Glomerular endothelial cell (primary cell): ENCODE measurements at regions not wholly inside any gene's neighbourhood (a gene's known extent, or its start where the extent isn't known, plus 50 kb on each side); places are given as distances from the start of the nearest gene placed in this dataset.
A peak's percentile ranks its signal among the peaks of the same experiment; 100 is the strongest.
"Not testable (repeated sequence)": the region's sequence is repeated elsewhere in the genome, so short reads cannot be mapped to it uniquely, and the experiment has no call there.

Experiments
- DNase-seq: peaks from one replicate; pipeline ENCODE4 v3.0.0-alpha.2; 2011; ENCODE audit warnings: low read depth, low spot score; ENCODE audit errors: extremely low read depth

DNA sequence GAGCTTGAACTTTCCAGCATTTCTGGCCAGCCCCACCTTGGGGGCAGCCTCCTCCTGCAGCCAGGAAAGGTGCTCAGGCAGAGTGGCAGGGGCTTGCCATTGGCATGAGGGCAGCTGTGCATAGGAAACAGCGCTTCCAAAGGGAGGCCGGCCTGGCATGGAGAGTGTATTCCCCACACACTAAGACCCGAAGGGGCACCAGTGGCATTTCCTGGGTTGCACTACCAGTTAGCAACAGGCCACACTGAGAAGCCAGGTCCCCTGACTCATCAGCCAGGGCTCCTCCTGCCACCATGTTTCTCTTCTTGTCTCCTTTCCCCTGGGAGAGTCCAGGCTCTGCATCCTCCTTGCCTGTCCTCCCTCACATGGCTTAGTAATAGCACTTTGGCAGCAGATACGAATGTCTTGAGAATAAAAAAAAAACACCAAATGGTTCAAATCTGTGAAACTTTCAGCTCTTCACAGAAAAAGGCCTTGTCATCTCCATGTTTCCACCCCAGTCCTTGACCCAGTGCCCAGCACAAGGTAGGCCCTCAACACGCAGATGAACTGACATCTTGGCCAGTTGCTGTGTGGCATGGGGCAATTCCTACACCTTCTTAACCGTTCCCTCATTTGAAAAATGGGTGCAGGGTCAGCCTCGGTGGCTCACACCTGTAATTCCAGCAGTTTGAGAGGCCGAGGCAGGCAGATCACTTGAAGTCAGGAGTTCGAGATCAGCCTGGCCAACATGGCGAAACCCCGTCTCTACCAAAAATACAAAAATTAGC lies 180.4 kb downstream of the SMAD6 start:
- no peak for DNase-seq

DNA sequence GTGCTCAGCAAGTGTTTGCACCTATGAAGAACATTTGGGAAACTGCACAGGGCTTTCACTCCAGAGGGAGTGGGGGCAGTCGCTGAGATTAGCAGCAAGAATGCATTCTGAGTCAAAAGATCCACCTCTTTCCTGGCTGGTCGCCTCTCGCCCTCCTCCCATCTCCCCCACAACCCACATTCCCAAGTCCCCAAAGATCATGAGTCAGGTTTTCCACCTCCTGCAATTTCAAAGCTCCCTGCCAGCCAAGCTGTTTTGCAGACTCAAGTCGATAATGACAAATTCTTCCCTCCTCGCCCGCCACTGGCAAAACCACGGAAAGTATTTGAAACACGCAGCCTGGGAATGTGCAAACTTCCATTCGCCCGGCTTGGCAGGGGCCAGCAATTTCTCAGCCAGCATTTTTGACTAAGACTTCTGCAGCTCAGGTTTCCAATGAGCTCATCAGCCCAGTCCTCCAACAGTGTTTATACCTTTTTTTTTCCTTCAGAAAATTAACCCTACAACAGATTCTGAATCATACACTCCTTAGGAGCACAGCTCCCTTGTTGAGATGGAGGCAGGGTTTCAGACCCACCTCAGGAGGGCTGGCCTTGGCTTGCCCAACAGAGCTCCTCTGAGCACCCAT lies 181.4 kb downstream of the SMAD6 start:
- peak; percentile 92 for DNase-seq

DNA sequence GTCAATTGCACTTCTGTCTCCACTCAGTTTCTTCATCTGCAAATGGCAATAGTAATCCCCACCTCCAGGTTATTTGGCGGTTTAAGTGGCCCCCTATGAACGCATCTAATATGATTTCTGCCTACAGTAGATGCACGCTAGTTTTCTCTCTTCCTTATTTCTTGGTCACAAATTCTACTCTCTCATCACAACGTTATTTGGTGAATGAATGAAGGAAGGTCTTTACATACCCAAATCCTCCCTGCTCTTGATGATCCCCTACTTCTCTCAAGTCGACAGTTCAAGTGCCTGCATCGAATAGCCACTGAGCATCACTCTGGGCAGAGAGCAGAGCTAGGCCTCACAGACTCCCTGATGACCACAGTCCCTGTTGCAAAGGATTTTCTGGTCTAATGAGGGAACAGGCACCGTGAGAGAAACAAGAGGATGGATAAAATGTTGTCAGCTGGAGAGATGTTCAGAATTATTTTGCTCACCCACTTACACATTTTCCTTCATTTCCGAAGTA lies 181.2 kb upstream of the SMAD3 start:
- DNase-seq, result no peak

- no peak for DNase-seq
Observed at GRCh38 chr15:66884661-66885237, 180.7 kb upstream of the SMAD3 start.

DNA sequence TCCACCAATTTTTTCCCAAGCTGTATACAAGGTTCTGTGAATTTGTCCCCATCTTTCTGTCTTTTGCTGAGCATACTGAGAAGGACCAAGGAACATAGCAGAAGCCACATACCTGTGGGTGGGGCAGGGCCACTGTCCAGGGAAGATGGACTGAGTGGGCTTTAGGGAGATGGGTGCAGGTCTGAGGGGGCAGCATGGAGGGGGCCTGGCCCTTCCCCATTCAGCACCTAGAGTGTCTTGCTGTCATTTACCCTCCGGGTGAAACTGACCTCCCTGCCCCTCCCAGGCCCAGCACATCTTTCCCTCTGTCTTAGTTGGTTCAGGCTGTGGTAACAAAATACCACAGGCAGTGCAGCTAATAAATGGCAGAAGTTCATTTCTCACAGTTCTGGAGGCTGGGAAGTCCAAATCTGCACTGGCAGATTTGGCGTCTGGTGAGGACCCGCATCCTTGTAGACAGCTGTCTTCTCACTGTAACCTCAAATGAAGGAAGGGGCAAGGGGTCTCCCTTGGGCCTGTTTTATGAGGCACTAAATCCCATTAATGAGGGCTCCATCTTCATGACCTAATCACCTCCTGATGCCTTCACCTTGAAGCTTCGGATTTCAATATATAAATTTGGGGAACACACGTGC lies 180.0 kb upstream of the SMAD3 start:
- no peak for DNase-seq

DNA sequence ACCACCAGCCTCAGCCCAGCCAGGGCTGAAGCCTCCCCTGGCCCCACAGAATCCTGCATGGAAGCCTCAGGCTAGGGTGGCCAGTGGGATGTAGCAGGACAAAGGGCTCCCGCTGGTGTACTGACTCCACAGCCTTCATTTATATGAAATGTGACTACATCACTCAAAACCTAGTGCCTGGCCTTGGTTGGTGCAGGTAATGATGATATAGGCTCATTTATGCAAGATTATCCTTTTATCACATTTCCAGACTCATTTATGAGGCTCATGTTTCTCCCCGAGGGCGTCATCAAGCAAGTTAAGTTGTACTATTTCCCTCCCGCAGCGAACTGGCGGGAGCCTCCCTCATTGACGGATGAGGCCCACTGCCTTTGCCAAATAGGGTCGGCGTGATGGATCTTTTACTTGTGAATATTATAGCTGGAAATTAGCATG lies 179.1 kb upstream of the SMAD3 start:
- DNase-seq, result no peak

DNA sequence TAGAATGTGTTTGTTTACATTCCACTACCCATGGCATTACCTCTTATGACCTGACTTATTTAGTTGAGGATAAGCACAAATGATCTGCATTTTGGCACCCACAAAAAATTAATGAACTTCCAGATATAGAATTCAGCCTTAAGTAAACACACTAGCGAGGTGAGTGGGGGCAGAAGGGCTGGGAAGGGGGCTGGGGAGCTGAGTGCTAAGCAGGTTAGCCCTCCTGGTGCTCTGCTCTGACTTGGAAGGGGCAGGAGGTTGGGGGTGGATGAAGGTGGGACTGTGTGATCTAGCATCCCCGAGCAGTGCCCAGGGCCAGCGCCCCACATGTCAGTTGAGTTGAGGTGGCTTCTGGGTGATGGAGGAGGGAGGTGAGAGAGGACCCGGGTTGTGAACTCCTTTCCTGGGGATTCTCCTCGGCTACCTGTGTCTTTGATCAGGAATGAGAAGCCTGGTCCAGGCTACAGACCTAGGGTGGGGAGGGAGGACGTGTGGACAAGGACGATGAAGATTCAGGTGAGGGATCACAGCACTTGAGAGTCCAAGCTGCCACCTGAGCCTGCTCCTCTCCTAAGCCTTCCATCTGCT lies 178.6 kb upstream of the SMAD3 start:
- no peak for DNase-seq

GRCh38 chr15:66889298-66889697 lies 176.1 kb upstream of the SMAD3 start:
- not testable (repeated sequence) for DNase-seq

DNA sequence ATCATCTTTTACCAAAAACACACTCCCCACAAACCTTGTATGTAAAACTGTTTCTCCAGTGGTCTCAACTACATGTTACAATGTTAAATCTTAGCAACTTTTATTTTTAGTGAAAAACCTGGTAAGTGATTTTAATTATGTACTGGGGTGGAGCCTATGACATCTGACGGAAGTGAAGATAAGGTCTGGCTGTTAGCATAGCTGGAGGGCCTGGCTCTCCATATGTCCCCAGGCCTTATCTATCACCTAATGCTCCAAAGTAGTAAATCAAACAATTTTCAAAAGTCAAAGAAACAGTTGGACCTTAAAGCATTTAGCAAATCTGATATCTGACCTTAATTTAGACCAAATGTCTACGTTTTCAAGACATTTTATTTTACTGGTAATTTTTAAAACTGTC lies 173.6 kb upstream of the SMAD3 start:
- DNase-seq, result no peak

GRCh38 chr15:66893294-66893693 lies 172.1 kb upstream of the SMAD3 start:
- no peak for DNase-seq

DNA sequence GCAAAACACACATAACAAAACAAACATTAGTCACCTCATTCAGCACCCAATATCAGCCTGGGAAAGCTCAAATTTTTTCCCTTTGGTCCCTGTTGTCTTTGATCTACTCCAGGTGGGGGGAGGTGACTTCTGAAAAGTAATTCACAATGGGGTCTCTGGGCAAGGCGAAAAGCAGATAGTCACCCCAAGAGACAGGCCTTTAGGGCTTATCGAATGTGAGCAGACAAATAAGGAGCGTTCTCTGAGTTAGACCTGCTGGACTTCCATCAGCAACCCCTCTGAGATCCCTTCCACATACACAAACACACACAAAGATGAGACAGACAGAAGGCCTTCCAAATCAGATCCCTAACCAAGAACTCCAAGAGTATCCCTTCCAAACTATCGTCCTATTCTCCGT lies 171.0 kb upstream of the SMAD3 start:
- DNase-seq, result no peak

- DNase-seq, result no peak
Observed at GRCh38 chr15:66894986-66895780, 170.2 kb upstream of the SMAD3 start.

GRCh38 chr15:66895794-66896453 lies 169.5 kb upstream of the SMAD3 start:
- no peak for DNase-seq

DNA sequence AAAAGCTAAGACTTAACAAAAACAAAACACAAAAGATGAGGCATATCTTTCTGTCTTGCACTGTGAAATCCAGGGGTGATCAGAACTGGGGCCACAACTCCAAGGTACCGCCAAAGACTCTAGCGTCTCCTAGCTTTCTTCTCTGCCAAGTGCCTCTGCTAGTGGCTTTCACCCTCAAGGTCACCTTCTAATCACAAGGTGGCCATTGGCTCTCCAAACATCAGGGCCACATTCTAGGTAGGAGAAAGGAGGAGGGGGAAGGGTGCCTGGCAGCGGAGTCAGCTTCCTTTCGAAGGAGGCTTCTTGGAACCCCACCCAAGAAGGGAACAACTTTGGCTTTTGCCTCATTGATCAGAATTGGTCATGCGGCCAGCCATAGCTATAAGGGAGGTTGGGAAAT lies 168.8 kb upstream of the SMAD3 start:
- no peak for DNase-seq

DNA sequence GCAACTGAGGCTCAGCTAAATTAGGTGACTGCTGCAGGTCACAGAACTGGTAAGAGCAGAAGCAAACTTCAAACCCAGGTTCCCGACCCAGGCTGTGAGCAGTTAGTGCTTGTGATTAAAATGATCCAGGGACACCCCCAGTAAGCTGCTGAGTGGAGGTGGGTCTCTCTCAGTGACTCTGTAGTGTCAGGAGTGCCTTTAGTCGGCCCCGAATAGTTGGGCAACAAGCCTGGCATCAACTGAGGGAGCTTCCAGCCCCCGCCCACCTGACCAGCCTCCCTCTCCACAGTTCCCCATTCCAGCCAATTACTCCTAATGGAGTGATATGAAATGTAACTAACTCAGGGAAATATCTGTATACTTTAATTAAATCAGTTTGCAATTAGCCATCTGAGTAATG lies 168.0 kb upstream of the SMAD3 start:
- no peak for DNase-seq

DNA sequence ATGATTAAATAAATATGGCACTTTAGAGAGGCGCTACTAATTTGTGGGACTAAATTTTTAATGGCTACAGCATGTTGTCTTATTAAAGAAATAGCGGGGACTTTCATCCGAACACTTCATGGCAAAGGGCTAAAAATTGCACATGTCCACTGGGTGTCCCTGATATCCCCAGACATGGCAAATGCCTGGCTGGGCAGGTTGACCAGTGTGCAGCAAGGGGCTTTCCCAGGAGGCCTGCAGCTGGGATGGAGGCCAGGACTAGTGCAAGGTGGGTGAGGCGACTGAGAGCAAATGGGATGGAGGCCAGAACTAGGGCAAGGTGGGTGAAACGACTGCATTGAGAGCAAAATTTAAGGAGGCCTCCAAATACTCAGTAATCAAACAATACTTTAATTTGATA lies 167.4 kb upstream of the SMAD3 start:
- no peak for DNase-seq

DNA sequence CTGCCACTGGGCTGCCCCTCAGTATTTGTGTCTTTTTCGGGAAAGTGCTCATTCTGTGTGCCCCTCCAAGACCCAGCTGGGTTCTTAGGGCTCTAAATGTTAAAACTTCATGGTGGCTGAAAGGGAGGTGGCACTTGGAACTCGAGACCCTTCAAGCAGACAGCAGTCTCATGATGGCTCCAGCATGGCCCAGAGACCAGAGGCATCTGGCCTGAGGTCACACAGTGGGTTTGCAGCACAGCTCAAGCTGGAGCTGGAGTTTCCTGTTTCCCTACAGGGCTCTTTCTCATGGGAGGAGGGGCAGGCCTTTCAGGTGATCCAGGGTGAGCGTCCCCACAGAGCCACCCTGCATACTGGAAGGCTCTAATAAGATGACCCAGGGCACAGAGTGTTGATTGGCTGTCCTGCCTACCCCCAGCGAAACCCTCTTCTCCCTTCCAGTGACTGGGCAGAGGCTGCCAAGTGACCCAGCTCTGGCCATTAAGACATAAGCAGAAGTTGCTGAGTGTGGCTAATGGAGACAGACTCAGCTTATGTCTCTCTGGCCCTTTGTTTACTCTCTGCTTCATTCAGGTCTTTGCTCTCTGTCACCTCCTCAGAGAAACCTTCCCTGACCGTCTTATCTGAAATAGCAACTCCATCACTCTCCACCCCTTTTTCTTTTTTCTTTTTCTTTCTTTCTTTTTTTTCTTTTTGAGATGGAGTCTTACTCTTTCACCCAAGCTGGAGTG lies 166.6 kb upstream of the SMAD3 start:
- DNase-seq, result no peak

- no peak for DNase-seq
Observed at GRCh38 chr15:66899555-66900350, 165.6 kb upstream of the SMAD3 start.
